ENCODE measurements at regions not wholly inside any gene's neighbourhood (a gene's known extent, or its start where the extent isn't known, plus 50 kb on each side); places are given as distances from the start of the nearest gene placed in this dataset.

DNA sequence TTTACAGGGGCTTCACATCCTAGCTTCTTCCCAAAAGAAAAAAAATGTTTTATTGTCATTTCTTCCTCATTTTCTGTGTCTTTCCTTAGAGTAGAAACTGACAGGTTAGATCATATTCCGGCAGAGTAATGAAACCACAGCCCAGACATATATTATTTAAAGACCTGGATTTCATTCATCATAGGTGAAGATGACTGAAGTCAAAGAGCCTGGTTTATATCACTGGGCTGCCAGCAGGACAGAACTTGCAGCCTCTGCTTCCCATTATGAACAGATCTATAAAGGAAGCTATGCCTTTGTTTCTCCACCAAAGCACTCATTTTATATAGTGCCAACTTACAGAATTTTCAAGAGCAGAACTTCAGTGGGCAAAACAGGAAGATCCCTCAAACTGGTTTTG lies 137.9 kb downstream of the METTL4 start:
- no peak overlapping the region for H3K27ac Mint-ChIP-seq
- H3K9me3 Mint-ChIP-seq, result peaks cover 9% of the 10 kb centered on the region
- H3K27me3 Mint-ChIP-seq (ENCODE audit: low read depth), result no peaks in the 10 kb centered on the region
- no peak for DNase-seq (ENCODE audit: low spot score)
- H3K4me3 Mint-ChIP-seq, result no peak overlapping the region
- H3K36me3 Mint-ChIP-seq (ENCODE audit: low read depth), result no peaks in the 10 kb centered on the region
- no peaks in the 10 kb centered on the region for H3K4me1 Mint-ChIP-seq (ENCODE audit: low read depth)

DNA sequence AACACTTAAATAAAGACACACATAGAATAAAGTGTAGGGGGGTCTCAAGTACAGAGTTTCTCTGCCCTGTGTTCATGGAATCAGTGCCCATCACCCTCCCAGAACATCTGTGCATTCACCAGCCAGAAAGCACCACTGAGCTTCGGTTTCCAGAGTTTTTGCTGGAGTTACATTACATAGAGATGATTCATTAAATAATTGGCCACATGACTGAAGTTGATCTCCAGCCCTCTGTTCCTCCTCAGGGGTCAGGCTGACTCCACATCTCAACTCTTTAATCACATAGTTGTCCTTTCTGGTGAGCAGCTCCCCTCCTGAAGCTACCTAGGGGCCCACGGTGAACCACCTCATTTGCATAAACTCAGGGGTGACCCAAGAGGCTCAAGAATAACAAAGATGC lies 129.8 kb downstream of the METTL4 start:
- H3K27ac Mint-ChIP-seq, result no peak overlapping the region
- no peak for DNase-seq (ENCODE audit: low spot score)
- no peaks in the 10 kb centered on the region for H3K27me3 Mint-ChIP-seq (ENCODE audit: low read depth)
- H3K36me3 Mint-ChIP-seq (ENCODE audit: low read depth), result no peaks in the 10 kb centered on the region
- H3K4me1 Mint-ChIP-seq (ENCODE audit: low read depth), result no peaks in the 10 kb centered on the region
- no peak overlapping the region for H3K4me3 Mint-ChIP-seq
- no peaks in the 10 kb centered on the region for H3K9me3 Mint-ChIP-seq

DNA sequence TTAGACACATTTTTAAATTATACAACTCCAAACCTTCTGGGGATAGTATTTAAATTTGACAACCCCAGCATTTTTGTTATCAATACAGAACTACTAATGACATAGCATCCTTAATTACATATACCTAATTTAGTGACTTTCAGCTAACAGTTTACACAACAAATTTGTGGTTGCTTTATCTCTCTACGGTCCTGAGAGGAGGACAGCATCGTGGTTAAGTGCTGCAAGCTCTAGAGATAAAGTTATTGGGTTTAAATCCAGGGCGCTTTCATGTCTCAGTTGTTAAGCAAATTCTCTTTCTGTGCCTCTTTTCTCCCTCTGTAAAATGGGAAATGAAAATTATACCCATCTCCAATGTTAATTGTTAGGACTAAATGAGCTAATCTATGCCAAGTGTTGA lies 129.3 kb downstream of the METTL4 start:
- Mint-ChIP-seq H3K4me1 (ENCODE audit: low read depth) (no peaks in the 10 kb centered on the region), H3K27me3 (ENCODE audit: low read depth) (no peaks in the 10 kb centered on the region), H3K9me3 (no peaks in the 10 kb centered on the region), H3K36me3 (ENCODE audit: low read depth) (no peaks in the 10 kb centered on the region), H3K27ac (no peak overlapping the region), H3K4me3 (no peak overlapping the region)
- DNase-seq (ENCODE audit: low spot score), result no peak

DNA sequence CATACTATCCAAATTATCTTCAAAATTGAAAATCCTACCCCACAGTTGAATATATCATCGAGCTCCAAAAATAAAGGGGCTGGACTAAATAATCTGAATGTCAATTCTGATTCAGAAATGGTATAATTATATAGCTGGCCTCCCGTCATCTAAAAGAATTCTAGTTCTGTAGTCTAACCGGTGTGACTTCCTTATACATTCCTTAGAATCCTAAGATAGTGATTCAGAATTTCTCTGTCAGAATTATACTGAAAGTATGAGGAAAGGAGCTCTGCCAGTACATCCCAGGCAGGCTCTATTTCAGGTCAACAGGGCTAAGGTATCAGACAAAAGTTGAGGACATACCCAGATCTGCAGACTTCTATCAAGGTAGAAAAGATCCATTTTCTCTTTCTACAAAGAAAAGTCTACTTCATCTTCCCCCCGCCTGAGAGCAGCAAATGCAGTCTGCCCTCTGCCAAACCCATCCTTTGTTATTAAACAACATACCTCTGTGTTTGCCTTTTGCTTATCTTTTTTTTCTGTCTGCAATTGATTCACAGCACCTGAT lies 128.5 kb downstream of the METTL4 start:
- H3K9me3 Mint-ChIP-seq, result no peaks in the 10 kb centered on the region
- no peaks in the 10 kb centered on the region for H3K4me1 Mint-ChIP-seq (ENCODE audit: low read depth)
- H3K27me3 Mint-ChIP-seq (ENCODE audit: low read depth), result no peaks in the 10 kb centered on the region
- no peak for DNase-seq (ENCODE audit: low spot score)
- no peak overlapping the region for H3K27ac Mint-ChIP-seq
- no peak overlapping the region for H3K4me3 Mint-ChIP-seq
- H3K36me3 Mint-ChIP-seq (ENCODE audit: low read depth), result no peaks in the 10 kb centered on the region

DNA sequence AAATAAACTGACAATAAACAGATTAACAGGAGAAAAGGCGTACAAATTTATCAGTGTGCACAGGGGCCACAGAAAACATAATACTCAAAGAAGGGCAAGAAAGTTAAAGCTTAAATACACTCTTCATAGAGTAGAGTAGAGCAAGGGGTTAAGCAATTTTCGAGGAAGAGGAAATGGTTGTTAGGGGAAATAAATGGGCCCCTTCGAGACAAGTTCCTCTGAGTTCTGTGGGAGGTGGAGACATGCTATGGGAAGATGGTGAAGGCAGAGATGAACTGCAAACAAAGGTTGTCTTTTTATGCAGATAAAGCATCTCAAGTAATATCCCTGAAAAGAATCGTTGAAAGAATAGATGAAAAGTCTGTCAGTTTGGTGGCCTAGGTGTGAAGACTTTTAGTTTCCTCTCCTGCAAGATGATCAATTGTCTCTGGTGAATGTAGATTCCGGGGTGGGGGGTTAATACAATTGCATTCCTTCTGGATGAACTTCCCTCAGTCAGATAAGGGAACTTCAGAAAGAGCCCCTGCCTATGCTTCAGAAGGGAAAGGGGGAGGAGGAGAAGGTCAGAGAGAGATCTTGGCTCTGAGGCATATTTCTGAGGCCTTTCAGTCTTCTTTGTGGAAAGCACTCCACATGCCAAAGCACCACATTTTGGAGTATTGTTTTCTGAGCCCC lies 127.0 kb downstream of the METTL4 start:
- H3K27ac Mint-ChIP-seq, result no peak overlapping the region
- no peak for DNase-seq (ENCODE audit: low spot score)
- no peaks in the 10 kb centered on the region for H3K9me3 Mint-ChIP-seq
- no peaks in the 10 kb centered on the region for H3K36me3 Mint-ChIP-seq (ENCODE audit: low read depth)
- H3K4me1 Mint-ChIP-seq (ENCODE audit: low read depth), result no peaks in the 10 kb centered on the region
- no peak overlapping the region for H3K4me3 Mint-ChIP-seq
- no peaks in the 10 kb centered on the region for H3K27me3 Mint-ChIP-seq (ENCODE audit: low read depth)

DNA sequence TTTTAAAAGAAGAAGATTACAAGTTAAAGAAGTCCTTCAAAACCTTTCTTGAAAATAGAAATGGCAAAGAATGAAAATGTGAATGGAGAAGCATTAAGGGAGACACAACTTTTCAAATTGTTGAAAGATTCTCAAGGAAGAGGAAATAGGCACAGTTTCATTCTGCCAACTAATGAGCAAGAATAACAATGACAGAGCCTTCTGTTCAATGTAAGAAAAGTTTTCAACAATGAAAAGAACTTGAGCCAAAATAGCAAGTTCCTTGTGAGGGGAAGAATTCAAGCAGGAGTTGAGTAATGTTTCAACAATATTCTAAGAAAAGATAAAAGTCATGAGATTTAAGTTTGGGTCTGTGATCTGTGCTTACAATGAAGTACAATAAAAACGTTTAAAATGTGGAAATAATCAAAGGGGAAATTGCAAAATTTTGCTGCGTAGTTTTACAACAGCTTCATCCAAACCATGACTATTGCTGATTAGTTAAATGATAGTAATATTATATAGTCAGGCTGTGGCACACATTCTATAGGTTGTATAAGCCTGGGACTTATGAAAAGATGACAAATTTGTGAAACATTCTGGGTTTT lies 122.6 kb downstream of the METTL4 start:
- Mint-ChIP-seq H3K36me3 (ENCODE audit: low read depth) (no peaks in the 10 kb centered on the region), H3K27me3 (ENCODE audit: low read depth) (no peaks in the 10 kb centered on the region), H3K4me3 (no peak overlapping the region), H3K4me1 (ENCODE audit: low read depth) (no peaks in the 10 kb centered on the region), H3K27ac (no peak overlapping the region), H3K9me3 (no peaks in the 10 kb centered on the region)
- no peak for DNase-seq (ENCODE audit: low spot score)

DNA sequence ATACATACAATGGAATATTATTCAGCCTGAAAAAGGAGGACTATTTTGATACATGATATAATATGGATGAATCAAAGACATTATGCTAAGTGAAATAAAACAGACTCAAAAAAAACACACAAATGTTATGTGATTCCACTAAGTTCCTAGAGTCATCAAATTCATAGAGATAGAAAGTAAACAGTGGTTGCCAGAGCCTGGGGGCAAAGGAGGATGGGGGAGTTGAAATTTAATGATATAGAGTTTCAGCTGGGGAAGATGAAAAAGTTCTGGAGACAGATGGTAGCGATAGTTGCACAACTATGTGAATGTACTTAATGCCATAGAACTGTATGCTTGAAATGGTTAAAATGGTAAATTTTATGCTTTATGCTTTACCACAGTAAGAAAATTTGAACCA lies 119.7 kb downstream of the METTL4 start:
- no peaks in the 10 kb centered on the region for H3K27me3 Mint-ChIP-seq (ENCODE audit: low read depth)
- H3K4me3 Mint-ChIP-seq, result no peak overlapping the region
- H3K36me3 Mint-ChIP-seq (ENCODE audit: low read depth), result no peaks in the 10 kb centered on the region
- H3K4me1 Mint-ChIP-seq (ENCODE audit: low read depth), result no peaks in the 10 kb centered on the region
- no peak for DNase-seq (ENCODE audit: low spot score)
- no peak overlapping the region for H3K27ac Mint-ChIP-seq
- H3K9me3 Mint-ChIP-seq, result no peaks in the 10 kb centered on the region

DNA sequence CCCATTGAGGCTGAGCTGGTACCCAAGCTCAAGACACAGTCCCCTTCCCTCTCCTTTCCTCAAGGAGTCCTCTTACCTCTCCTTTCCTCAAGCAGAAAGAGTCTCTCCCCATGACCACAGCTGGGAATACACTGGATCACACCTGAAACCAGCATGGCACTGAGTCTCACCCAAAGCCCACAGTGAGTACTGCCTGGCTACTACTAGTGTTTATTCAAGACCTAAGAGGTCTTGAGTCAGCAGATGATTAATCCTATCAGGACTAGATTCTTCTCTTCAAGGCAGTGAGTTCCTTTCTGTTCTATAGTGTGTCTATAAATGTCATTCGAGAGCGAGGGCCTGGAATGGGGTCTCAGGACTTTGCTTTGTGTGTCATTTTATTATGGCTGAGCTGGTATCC lies 111.4 kb downstream of the METTL4 start:
- Mint-ChIP-seq H3K4me3 (no peak overlapping the region), H3K9me3 (no peaks in the 10 kb centered on the region), H3K27ac (no peak overlapping the region), H3K4me1 (ENCODE audit: low read depth) (no peaks in the 10 kb centered on the region), H3K36me3 (ENCODE audit: low read depth) (no peaks in the 10 kb centered on the region), H3K27me3 (ENCODE audit: low read depth) (no peaks in the 10 kb centered on the region)
- DNase-seq (ENCODE audit: low spot score), result no peak

DNA sequence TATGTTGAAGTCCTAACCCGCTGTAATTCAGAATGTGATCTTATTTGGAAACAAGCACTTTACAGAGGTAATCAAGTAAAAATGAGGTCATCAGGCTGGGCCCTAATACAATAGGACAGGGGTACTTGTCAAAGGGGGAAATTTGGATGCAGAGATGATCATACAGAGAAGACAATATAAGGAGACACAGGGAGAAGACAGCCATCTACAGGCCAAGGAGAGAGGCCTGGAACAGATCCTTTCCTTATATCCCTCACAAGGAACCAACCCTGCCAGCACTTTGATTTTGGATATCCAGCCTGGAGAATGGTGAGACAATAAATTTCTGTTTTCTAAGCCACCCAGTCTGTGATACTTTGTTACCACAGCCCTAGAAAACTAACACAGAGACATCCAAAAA lies 104.3 kb downstream of the METTL4 start:
- H3K27me3 Mint-ChIP-seq (ENCODE audit: low read depth), result no peaks in the 10 kb centered on the region
- no peak overlapping the region for H3K27ac Mint-ChIP-seq
- H3K4me1 Mint-ChIP-seq (ENCODE audit: low read depth), result no peaks in the 10 kb centered on the region
- H3K36me3 Mint-ChIP-seq (ENCODE audit: low read depth), result no peaks in the 10 kb centered on the region
- no peaks in the 10 kb centered on the region for H3K9me3 Mint-ChIP-seq
- no peak for DNase-seq (ENCODE audit: low spot score)
- H3K4me3 Mint-ChIP-seq, result no peak overlapping the region

DNA sequence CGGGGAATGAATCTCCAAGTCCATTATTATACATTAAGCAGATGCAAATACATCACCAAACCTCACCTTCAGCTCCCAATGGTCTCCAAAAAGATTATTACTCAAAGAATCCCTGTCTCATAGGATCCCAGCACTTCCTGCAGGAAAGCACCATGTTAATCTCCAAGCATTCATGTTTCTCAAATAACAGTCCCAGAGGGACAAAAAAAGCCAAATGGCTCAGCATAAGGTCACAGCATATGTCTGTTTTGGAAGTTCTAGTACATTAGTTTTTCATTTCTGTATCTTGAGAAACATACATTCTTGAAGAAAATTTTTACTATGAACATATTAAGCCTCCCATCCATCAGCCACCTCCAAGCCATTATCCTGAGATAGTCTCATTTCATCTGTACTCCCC lies 103.3 kb downstream of the METTL4 start:
- DNase-seq (ENCODE audit: low spot score), result no peak
- Mint-ChIP-seq H3K36me3 (ENCODE audit: low read depth) (no peaks in the 10 kb centered on the region), H3K4me3 (no peak overlapping the region), H3K27me3 (ENCODE audit: low read depth) (no peaks in the 10 kb centered on the region), H3K9me3 (no peaks in the 10 kb centered on the region), H3K4me1 (ENCODE audit: low read depth) (no peaks in the 10 kb centered on the region), H3K27ac (no peak overlapping the region)

DNA sequence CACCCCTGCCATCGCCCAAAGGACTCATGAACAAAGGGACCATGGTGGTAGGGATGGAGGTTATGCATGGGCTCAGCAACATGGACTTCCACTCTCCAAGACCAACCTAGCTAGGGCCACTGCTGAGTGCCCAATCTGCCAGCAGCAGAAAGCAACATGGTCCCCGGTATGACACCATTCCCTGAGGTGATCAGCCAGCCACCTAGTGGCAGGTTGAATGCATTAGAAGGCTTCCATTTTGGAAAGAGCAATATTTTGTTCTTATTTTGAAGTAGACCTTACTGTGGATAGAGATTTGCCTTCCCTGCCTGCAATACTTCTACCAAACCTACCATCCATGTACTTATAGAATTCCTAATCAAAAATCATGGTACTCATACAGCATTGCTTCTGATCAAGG lies 99.8 kb downstream of the METTL4 start:
- H3K27ac Mint-ChIP-seq, result no peak overlapping the region
- H3K27me3 Mint-ChIP-seq (ENCODE audit: low read depth), result peaks cover 2% of the 10 kb centered on the region
- H3K4me3 Mint-ChIP-seq, result no peak overlapping the region
- H3K36me3 Mint-ChIP-seq (ENCODE audit: low read depth), result no peaks in the 10 kb centered on the region
- H3K9me3 Mint-ChIP-seq, result no peaks in the 10 kb centered on the region
- H3K4me1 Mint-ChIP-seq (ENCODE audit: low read depth), result no peaks in the 10 kb centered on the region
- no peak for DNase-seq (ENCODE audit: low spot score)

DNA sequence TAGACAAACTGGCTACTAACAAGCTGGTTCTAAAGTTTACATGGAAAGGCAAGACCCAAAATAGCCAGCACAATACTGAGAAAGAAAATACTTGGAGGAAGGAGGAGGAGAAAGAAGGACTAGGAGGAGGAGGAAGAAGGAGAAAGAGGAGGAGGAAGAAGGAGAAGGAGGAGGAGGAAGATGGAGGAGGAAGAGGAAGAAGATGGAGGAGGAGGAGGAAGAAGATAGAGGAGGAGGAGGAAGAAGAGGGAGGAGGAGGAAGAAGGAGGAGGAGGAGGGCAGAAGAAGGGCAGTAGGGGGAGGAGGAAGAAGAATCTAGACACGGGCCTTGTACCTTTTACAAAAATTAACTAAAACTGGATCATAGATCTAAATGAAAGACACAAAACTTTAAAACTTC lies 92.6 kb downstream of the METTL4 start:
- Mint-ChIP-seq H3K36me3 (ENCODE audit: low read depth) (no peaks in the 10 kb centered on the region), H3K9me3 (no peaks in the 10 kb centered on the region), H3K4me1 (ENCODE audit: low read depth) (no peaks in the 10 kb centered on the region), H3K27me3 (ENCODE audit: low read depth) (peaks cover 14% of the 10 kb centered on the region), H3K4me3 (no peak overlapping the region), H3K27ac (no peak overlapping the region)
- no peak for DNase-seq (ENCODE audit: low spot score)

DNA sequence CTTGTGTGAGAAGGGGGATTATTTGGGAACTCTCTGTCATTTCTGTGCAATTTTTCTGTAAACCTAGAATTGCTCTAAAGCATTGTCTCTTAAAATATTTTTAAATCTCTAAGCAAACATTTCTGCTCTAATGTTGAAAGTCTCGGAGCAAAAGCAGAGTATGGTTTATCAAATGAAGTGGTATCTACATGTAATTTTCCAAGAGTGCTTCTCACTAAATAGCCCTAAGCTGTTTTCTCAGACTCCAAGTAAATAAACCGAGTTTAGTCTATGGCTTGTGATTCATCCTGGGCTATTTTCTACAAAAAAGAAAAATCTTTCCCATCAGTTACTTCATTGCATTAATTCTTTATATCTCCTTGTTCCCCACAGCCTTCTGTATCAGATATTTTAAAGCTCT lies 90.8 kb downstream of the METTL4 start:
- DNase-seq (ENCODE audit: low spot score), result no peak
- no peaks in the 10 kb centered on the region for H3K9me3 Mint-ChIP-seq
- no peaks in the 10 kb centered on the region for H3K4me1 Mint-ChIP-seq (ENCODE audit: low read depth)
- H3K4me3 Mint-ChIP-seq, result no peak overlapping the region
- H3K27me3 Mint-ChIP-seq (ENCODE audit: low read depth), result peaks cover 12% of the 10 kb centered on the region
- no peaks in the 10 kb centered on the region for H3K36me3 Mint-ChIP-seq (ENCODE audit: low read depth)
- H3K27ac Mint-ChIP-seq, result no peak overlapping the region

DNA sequence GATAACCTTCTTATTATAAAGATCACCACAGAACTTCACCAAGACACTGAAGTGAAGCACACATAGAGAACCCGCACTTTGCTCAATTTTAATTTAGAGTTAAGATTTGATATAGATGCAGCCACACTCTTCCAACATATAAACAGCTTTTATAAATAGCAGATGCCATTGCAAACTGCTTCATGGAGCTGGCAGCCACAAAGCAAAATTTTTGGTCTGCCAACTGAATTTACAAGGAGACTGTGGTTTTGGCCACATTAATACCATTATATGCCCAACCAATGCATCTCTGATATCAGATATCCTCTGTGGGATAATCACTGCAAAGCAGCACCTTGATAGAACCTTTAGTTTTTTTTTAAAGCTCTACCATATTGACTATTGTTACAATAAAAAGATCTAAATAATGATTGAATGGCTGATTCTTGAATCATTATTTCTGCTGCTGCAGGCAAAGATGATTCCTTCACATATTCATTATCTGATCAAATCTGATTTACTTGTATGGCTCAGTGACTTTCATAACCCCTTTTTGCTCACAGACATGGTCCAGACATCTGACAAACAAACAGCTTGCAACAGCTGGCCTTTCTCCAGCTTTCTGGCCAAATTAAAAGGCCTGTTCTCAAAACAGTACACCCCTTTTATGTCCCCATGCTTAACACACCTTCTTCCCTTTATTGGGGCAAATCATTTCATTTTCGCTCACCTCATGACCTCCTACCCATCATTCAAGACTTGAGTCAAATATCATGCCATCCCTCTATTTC lies 88.4 kb downstream of the METTL4 start:
- Mint-ChIP-seq H3K4me1 (ENCODE audit: low read depth) (no peaks in the 10 kb centered on the region), H3K27me3 (ENCODE audit: low read depth) (peaks cover 9% of the 10 kb centered on the region), H3K4me3 (no peak overlapping the region), H3K36me3 (ENCODE audit: low read depth) (no peaks in the 10 kb centered on the region), H3K27ac (no peak overlapping the region), H3K9me3 (no peaks in the 10 kb centered on the region)
- no peak for DNase-seq (ENCODE audit: low spot score)
